Gastroesophageal sphincter (tissue), 4 donors: ENCODE measurements at regions not wholly inside any gene's neighbourhood (a gene's known extent, or its start where the extent isn't known, plus 50 kb on each side); places are given as distances from the start of the nearest gene placed in this dataset.

ENCODE experiments used
- ATAC-seq: fragments of 150-250 bp; one replicate; pipeline ENCODE4 v1.9.1; 2016; ENCODE audit warnings: mild to moderate bottlenecking, moderate library complexity
- H3K27ac ChIP-seq, 4 donors: fragments of 200-600 bp; sonication (generic) in 3 of 4; 1 replicate in 3 of 4; 2 replicates in 1 of 4; pipeline ENCODE4 v1.5.1; 2016 to 2019
- H3K27me3 ChIP-seq: fragments of 200-600 bp; sonication (generic); one replicate; pipeline ENCODE4 v1.5.1; 2019
- H3K36me3 ChIP-seq, 2 donors: fragments of 200-600 bp; sonication (generic); one replicate each; pipeline ENCODE4 v1.5.1; 2019; ENCODE audit warnings: control low read depth in 1 of 2
- H3K4me1 ChIP-seq, 3 donors: fragments of 200-600 bp; sonication (generic); 1 replicate in 2 of 3; 2 replicates in 1 of 3; pipeline ENCODE4 v1.5.1; 2016 to 2019; ENCODE audit warnings: control low read depth in 2 of 3
- H3K4me3 ChIP-seq, 2 donors: fragments of 200-600 bp; sonication (generic); one replicate each; pipeline ENCODE4 v1.5.1; 2019; ENCODE audit warnings: mild to moderate bottlenecking in 1 of 2, moderate library complexity in 1 of 2
- H3K9me3 ChIP-seq, 3 donors: fragments of 200-600 bp; sonication (generic); one replicate each; pipeline ENCODE4 v1.5.1; 2017 to 2019; ENCODE audit warnings: control low read depth in 2 of 3
- CTCF ChIP-seq, 4 experiments: fragments of 200-600 bp in 2 of 4; fragments of 450-650 bp in 2 of 4; sonication (generic) in 1 of 4; IDR thresholded peaks; one replicate each; pipeline ENCODE4 v1.5.1; 2017 to 2019; ENCODE audit warnings: antibody characterized with exemption in 4 of 4, mild to moderate bottlenecking in 2 of 4, moderate library complexity in 2 of 4
- EP300 ChIP-seq: sonication (generic); formaldehyde crosslinking; IDR thresholded peaks from one replicate; pipeline ENCODE4 v1.6.1; 2017; ENCODE audit warnings: antibody characterized with exemption, mild to moderate bottlenecking
- POLR2A ChIP-seq, 2 donors: fragments of 450-650 bp; IDR thresholded peaks; one replicate each; pipeline ENCODE4 v1.6.1; 2017; ENCODE audit warnings: antibody characterized with exemption in 2 of 2, mild to moderate bottlenecking in 2 of 2, moderate library complexity in 1 of 2
- POLR2AphosphoS5 ChIP-seq: sonication (generic); formaldehyde crosslinking; IDR thresholded peaks from one replicate; pipeline ENCODE4 v1.6.1; 2017; ENCODE audit warnings: antibody characterized with exemption
- WGBS, 2 donors: methylation state at CpG; one replicate each; pipeline ENCODE4 v1.1.5; 2018; ENCODE audit warnings: low coverage in 1 of 2; 5-methylcytosine and 5-hydroxymethylcytosine counted together

- TF ChIP-seq POLR2AphosphoS5 (peak; percentile 14), CTCF (IDR thresholded peaks at IDR 0.05) (no peak)
- 52 to 54% methylated on average over 4 of the region's 4 CpGs for WGBS, 2 donors
- Histone ChIP-seq H3K36me3 (no peaks in the 10 kb centered on the region), H3K27me3 (no peaks in the 10 kb centered on the region), H3K27ac (peak overlapping the region in 1 of 4 donors; percentile 12), H3K9me3 (no peaks in the 10 kb centered on the region), H3K4me3 (no peak overlapping the region), H3K4me1 (peaks cover 0 to 2% (median 0%) of the 10 kb centered on the region in 3 donors)
- ATAC-seq = peak; percentile 77
Measured at GRCh38 chr5:124949862-124950261, 203.4 kb upstream of the ZNF608 start.

GRCh38 chr5:124951105-124951504, 204.7 kb upstream of the ZNF608 start:
- no peaks in the 10 kb centered on the region for H3K9me3 ChIP-seq
- H3K36me3 ChIP-seq = no peaks in the 10 kb centered on the region
- WGBS, 2 donors = 97 to 100% methylated on average over 2 to 3 of the region's 3 CpGs
- no peak overlapping the region for H3K27ac ChIP-seq
- H3K27me3 ChIP-seq = no peaks in the 10 kb centered on the region
- TF ChIP-seq EP300 = no peak
- ATAC-seq = no peak
- H3K4me3 ChIP-seq = no peak overlapping the region
- peaks cover 0 to 2% (median 0%) of the 10 kb centered on the region in 3 donors for H3K4me1 ChIP-seq

- TF ChIP-seq CTCF (IDR thresholded peaks at IDR 0.05) (no peak), POLR2A (IDR thresholded peaks at IDR 0.05) (no peak), POLR2AphosphoS5 (no peak), EP300 (no peak)
- Histone ChIP-seq H3K4me1 (peaks cover 0 to 2% (median 0%) of the 10 kb centered on the region in 3 donors), H3K27ac (no peak overlapping the region), H3K36me3 (no peaks in the 10 kb centered on the region), H3K27me3 (no peaks in the 10 kb centered on the region), H3K9me3 (no peaks in the 10 kb centered on the region), H3K4me3 (no peak overlapping the region)
- ATAC-seq = no peak
- WGBS, 2 donors = 79 to 92% methylated on average over 2 to 3 of the region's 3 CpGs
Measured at GRCh38 chr5:124951661-124952060, 205.2 kb upstream of the ZNF608 start.

GRCh38 chr5:124952079-124952478, 205.6 kb upstream of the ZNF608 start:
- ATAC-seq = no peak
- no peaks in the 10 kb centered on the region for H3K36me3 ChIP-seq
- H3K4me1 ChIP-seq = peaks cover 0 to 2% (median 0%) of the 10 kb centered on the region in 3 donors
- no peak for TF ChIP-seq POLR2A (IDR thresholded peaks at IDR 0.05)
- TF ChIP-seq CTCF (IDR thresholded peaks at IDR 0.05) = no peak
- peak; percentile 5 for TF ChIP-seq POLR2AphosphoS5
- TF ChIP-seq EP300 = no peak
- no peaks in the 10 kb centered on the region for H3K9me3 ChIP-seq
- H3K4me3 ChIP-seq = no peak overlapping the region
- H3K27me3 ChIP-seq = no peaks in the 10 kb centered on the region
- WGBS, 2 donors = 89 to 93% methylated on average over 5 to 6 of the region's 7 CpGs
- no peak overlapping the region for H3K27ac ChIP-seq

- Histone ChIP-seq H3K27ac (no peak overlapping the region), H3K4me1 (peaks cover 0 to 2% (median 0%) of the 10 kb centered on the region in 3 donors), H3K36me3 (no peaks in the 10 kb centered on the region), H3K9me3 (no peaks in the 10 kb centered on the region), H3K27me3 (no peaks in the 10 kb centered on the region), H3K4me3 (no peak overlapping the region)
- ATAC-seq = no peak
- TF ChIP-seq CTCF (IDR thresholded peaks at IDR 0.05) = no peak
- no peak for TF ChIP-seq EP300
- no peak for TF ChIP-seq POLR2AphosphoS5
- TF ChIP-seq POLR2A (IDR thresholded peaks at IDR 0.05) = no peak
- 89 to 92% methylated on average over 2 of the region's 2 CpGs for WGBS, 2 donors
Measured at GRCh38 chr5:124952566-124952965, 206.1 kb upstream of the ZNF608 start.
